Endothelial cell (in vitro differentiated cells): ENCODE measurements at regions not wholly inside any gene's neighbourhood (a gene's known extent, or its start where the extent isn't known, plus 50 kb on each side); places are given as distances from the start of the nearest gene placed in this dataset.

Experiments
- DNase-seq: peaks from one replicate; pipeline ENCODE4 v3.0.0; 2021; ENCODE audit warnings: low spot score
- H3K27ac Mint-ChIP-seq: one replicate; pipeline ENCODE4 v1.8.0; 2021; ENCODE audit warnings: mixed read lengths, inconsistent platforms; ENCODE audit not compliant: unreplicated experiment
- H3K27me3 Mint-ChIP-seq: one replicate; pipeline ENCODE4 v1.8.0; 2021; ENCODE audit warnings: mild to moderate bottlenecking, moderate library complexity, mixed read lengths, inconsistent platforms; ENCODE audit not compliant: unreplicated experiment
- H3K36me3 Mint-ChIP-seq: one replicate; pipeline ENCODE4 v1.8.0; 2021; ENCODE audit warnings: mild to moderate bottlenecking, low read depth, mixed read lengths, inconsistent platforms; ENCODE audit not compliant: unreplicated experiment
- H3K4me1 Mint-ChIP-seq: one replicate; pipeline ENCODE4 v1.8.0; 2021; ENCODE audit warnings: mild to moderate bottlenecking, mixed read lengths, inconsistent platforms; ENCODE audit not compliant: unreplicated experiment
- H3K4me3 Mint-ChIP-seq: one replicate; pipeline ENCODE4 v1.8.0; 2021; ENCODE audit warnings: mild to moderate bottlenecking, mixed read lengths, inconsistent platforms; ENCODE audit not compliant: unreplicated experiment
- H3K9me3 Mint-ChIP-seq: one replicate; pipeline ENCODE4 v1.8.0; 2021; ENCODE audit warnings: mixed read lengths, inconsistent platforms; ENCODE audit not compliant: unreplicated experiment
- CTCF ChIP-seq: fragments of 200-600 bp; sonication (generic); IDR thresholded peaks from one replicate; pipeline ENCODE4 v1.5.0; 2021; ENCODE audit warnings: antibody characterized with exemption; ENCODE audit not compliant: unreplicated experiment

DNA sequence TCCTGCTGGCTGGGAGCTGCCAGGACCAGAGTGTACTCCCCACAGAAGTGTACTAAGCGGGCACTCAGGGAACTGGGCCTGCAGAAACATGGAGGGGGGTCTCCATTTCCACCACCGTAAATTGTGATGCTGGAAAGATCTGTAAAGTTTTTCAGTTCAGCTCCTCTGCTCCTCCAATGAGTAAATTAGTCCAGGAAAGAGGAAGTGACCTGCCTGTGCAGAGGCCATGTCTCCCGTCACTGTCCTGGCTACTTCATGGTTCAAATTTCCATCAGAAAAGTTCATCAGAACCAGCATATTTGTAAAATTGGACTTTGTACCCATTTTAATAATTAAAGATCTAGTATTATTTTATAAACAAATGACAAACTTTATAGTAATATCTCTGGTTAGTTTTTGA lies 226.7 kb upstream of the THBS1 start:
- H3K27ac Mint-ChIP-seq = no peak overlapping the region
- no peak for DNase-seq
- H3K4me3 Mint-ChIP-seq = no peak overlapping the region
- H3K36me3 Mint-ChIP-seq = no peaks in the 10 kb centered on the region
- H3K27me3 Mint-ChIP-seq = peaks cover 4% of the 10 kb centered on the region
- H3K9me3 Mint-ChIP-seq = no peaks in the 10 kb centered on the region
- H3K4me1 Mint-ChIP-seq = no peaks in the 10 kb centered on the region
- no peak for TF ChIP-seq CTCF

GRCh38 chr15:39357480-39358268 lies 223.2 kb upstream of the THBS1 start:
- Mint-ChIP-seq H3K9me3 (no peaks in the 10 kb centered on the region), H3K27ac (no peak overlapping the region), H3K4me1 (no peaks in the 10 kb centered on the region), H3K36me3 (no peaks in the 10 kb centered on the region), H3K4me3 (no peak overlapping the region), H3K27me3 (no peaks in the 10 kb centered on the region)
- TF ChIP-seq CTCF = no peak
- no peak for DNase-seq

GRCh38 chr15:39358441-39359041 lies 222.3 kb upstream of the THBS1 start:
- Mint-ChIP-seq H3K9me3 (no peaks in the 10 kb centered on the region), H3K27ac (no peak overlapping the region), H3K36me3 (no peaks in the 10 kb centered on the region), H3K27me3 (no peaks in the 10 kb centered on the region), H3K4me3 (no peak overlapping the region), H3K4me1 (no peaks in the 10 kb centered on the region)
- DNase-seq = no peak
- TF ChIP-seq CTCF = no peak

DNA sequence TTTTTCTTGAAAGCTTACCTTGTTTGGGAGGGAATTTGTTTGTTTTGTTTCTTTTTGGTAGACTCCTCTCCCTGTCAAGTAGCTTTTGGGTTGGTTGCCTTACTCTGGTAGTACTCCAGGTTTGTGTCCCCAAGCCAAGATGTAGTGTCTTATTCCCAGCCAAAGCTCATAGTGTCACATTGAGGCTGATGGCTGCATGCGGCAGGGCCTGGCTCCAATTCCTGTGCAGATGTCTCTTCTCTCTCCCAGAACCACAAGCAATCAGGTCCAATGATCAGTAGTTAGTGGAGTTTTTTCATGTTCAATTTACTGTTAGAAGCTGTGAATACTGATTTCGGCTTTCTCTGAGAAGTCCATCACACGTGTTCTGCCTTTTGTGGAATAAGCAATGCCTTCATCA lies 221.1 kb upstream of the THBS1 start:
- Mint-ChIP-seq H3K36me3 (no peaks in the 10 kb centered on the region), H3K27ac (no peak overlapping the region), H3K4me1 (no peaks in the 10 kb centered on the region), H3K9me3 (no peaks in the 10 kb centered on the region), H3K27me3 (no peaks in the 10 kb centered on the region), H3K4me3 (no peak overlapping the region)
- no peak for DNase-seq
- TF ChIP-seq CTCF = no peak

- Mint-ChIP-seq H3K4me1 (no peaks in the 10 kb centered on the region), H3K27me3 (no peaks in the 10 kb centered on the region), H3K9me3 (no peaks in the 10 kb centered on the region), H3K27ac (no peak overlapping the region), H3K4me3 (no peak overlapping the region), H3K36me3 (no peaks in the 10 kb centered on the region)
- no peak for TF ChIP-seq CTCF
- no peak for DNase-seq
Measured at GRCh38 chr15:39360452-39360851, 220.4 kb upstream of the THBS1 start.
